ENCODE measurements at regions not wholly inside any gene's neighbourhood (a gene's known extent, or its start where the extent isn't known, plus 50 kb on each side); places are given as distances from the start of the nearest gene placed in this dataset.

GRCh38 chr16:85995541-85996423, 96.8 kb downstream of the IRF8 start:
- no peaks in the 10 kb centered on the region for H3K9me3 ChIP-seq
- no peaks in the 10 kb centered on the region for H3K36me3 ChIP-seq
- H3K27me3 ChIP-seq, result peaks cover 28% of the 10 kb centered on the region
- H3K27ac ChIP-seq, result no peak overlapping the region
- 63% methylated on average over 27 of the region's 27 CpGs for WGBS
- TF ChIP-seq EP300 (IDR thresholded peaks at IDR 0.05) (no peak), CTCF (IDR thresholded peaks at IDR 0.05) (no peak)
- H3K4me3 ChIP-seq, result peak overlapping the region; percentile 16
- DNase-seq (ENCODE audit: low spot score in 2 of 2), result peak in 1 of 2 donors; percentile 50
- no peaks in the 10 kb centered on the region for H3K4me1 ChIP-seq

GRCh38 chr16:85996843-85997242, 97.9 kb downstream of the IRF8 start:
- Histone ChIP-seq H3K4me1 (no peaks in the 10 kb centered on the region), H3K9me3 (no peaks in the 10 kb centered on the region), H3K36me3 (no peaks in the 10 kb centered on the region), H3K4me3 (no peak overlapping the region), H3K27ac (no peak overlapping the region), H3K27me3 (peaks cover 20% of the 10 kb centered on the region)
- TF ChIP-seq CTCF (IDR thresholded peaks at IDR 0.05) (no peak), POLR2AphosphoS5 (IDR thresholded peaks at IDR 0.05) (no peak), POLR2A (IDR thresholded peaks at IDR 0.05) (no peak), EP300 (IDR thresholded peaks at IDR 0.05) (no peak)
- DNase-seq (ENCODE audit: low spot score in 2 of 2), result peak in 1 of 2 donors; percentile 41
- 79% methylated on average over 7 of the region's 10 CpGs for WGBS

- Histone ChIP-seq H3K9me3 (no peaks in the 10 kb centered on the region), H3K4me1 (no peaks in the 10 kb centered on the region), H3K27ac (no peak overlapping the region), H3K27me3 (peaks cover 16% of the 10 kb centered on the region), H3K4me3 (no peak overlapping the region), H3K36me3 (no peaks in the 10 kb centered on the region)
- peak in 1 of 2 donors; percentile 8 for DNase-seq (ENCODE audit: low spot score in 2 of 2)
- TF ChIP-seq POLR2AphosphoS5 (IDR thresholded peaks at IDR 0.05) (no peak), POLR2A (IDR thresholded peaks at IDR 0.05) (no peak), CTCF (IDR thresholded peaks at IDR 0.05) (no peak), EP300 (IDR thresholded peaks at IDR 0.05) (no peak)
- 83% methylated on average over 8 of the region's 9 CpGs for WGBS
Measured at GRCh38 chr16:85998171-85998867, 99.4 kb downstream of the IRF8 start.

DNA sequence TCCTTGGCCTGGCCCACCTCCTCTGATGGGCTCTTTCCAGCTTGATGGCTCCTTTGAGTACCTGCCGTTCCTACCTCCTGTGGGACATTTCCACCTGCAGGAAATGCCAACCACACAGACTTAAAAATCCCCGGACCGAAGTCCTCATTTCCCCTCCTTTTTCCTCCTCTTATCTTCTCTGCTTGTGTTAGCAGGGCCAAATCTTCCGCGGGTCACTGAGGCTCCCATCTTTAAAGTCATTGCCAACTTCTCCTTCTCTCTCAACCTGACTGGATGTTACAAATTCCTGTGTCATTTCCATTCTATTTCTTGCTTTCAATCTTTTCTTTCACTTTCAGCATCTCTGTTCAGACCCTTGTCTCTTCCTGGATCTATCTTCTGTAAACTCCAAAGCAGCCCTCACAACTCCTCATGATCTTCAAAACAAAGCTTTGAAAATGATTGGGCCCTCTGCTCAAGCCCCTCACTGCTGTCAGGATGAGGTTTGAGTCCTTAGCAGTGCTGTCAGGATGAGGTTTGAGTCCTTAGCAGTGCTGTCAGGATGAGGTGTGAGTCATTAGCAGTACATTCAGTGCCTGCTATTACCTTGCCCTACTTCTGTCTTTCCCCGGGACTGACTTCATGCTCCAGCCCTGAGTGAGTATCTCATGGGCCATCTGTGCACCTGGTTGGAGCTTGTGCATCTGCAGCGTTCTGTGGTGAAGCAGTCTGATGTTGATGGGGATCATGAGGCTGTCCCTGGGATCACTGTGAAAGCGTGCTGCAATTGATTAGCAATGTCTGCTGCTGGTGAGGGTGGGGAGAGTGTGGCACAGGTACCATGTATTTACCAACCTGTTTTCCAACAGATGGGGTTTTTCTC, 100.1 kb downstream of the IRF8 start:
- Histone ChIP-seq H3K27ac (no peak overlapping the region), H3K27me3 (peaks cover 16% of the 10 kb centered on the region), H3K4me3 (no peak overlapping the region), H3K36me3 (no peaks in the 10 kb centered on the region), H3K9me3 (no peaks in the 10 kb centered on the region), H3K4me1 (no peaks in the 10 kb centered on the region)
- peak; percentile 16 to 18 for DNase-seq (ENCODE audit: low spot score in 2 of 2)
- 68% methylated on average over 8 of the region's 8 CpGs for WGBS
- TF ChIP-seq EP300 (IDR thresholded peaks at IDR 0.05) (no peak), POLR2A (IDR thresholded peaks at IDR 0.05) (no peak), CTCF (IDR thresholded peaks at IDR 0.05) (no peak)
